GM12875 (cell line): ENCODE measurements at regions not wholly inside any gene's neighbourhood (a gene's known extent, or its start where the extent isn't known, plus 50 kb on each side); places are given as distances from the start of the nearest gene placed in this dataset.

Experiments
- H3K4me3 ChIP-seq: one replicate; pipeline ENCODE4 v1.5.1; 2011; ENCODE audit warnings: low read depth, low read length, control low read depth
- TF ChIP-seq, protein P1 (sequence below): IDR thresholded peaks from 2 replicates; pipeline ENCODE4 v1.5.1; 2011; ENCODE audit warnings: low read depth, mild to moderate bottlenecking, control low read depth, inconsistent platforms, low read length, moderate library complexity, borderline replicate concordance; ENCODE audit not compliant: insufficient read depth

DNA sequence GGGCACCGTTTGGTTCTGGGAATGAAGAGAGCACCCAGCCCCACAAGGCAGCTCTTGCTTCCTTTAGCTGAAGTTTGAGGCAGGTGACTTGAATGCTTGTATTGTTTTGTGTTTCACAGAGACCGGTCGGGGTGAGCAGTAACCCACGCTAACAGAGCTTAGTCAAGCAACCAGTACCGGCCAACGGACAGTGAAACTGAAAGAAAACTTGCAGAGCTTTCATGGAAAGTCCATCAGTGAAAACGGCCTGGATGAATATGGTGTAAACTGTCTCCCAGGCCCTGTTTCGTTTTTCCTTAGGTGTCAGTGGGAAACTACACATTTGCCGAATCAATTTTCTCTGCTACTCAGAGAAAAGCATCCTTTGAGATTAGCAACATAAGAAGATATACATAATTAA is 101.1 kb downstream of the LYZL1 start:
- TF ChIP-seq, protein P1, sequence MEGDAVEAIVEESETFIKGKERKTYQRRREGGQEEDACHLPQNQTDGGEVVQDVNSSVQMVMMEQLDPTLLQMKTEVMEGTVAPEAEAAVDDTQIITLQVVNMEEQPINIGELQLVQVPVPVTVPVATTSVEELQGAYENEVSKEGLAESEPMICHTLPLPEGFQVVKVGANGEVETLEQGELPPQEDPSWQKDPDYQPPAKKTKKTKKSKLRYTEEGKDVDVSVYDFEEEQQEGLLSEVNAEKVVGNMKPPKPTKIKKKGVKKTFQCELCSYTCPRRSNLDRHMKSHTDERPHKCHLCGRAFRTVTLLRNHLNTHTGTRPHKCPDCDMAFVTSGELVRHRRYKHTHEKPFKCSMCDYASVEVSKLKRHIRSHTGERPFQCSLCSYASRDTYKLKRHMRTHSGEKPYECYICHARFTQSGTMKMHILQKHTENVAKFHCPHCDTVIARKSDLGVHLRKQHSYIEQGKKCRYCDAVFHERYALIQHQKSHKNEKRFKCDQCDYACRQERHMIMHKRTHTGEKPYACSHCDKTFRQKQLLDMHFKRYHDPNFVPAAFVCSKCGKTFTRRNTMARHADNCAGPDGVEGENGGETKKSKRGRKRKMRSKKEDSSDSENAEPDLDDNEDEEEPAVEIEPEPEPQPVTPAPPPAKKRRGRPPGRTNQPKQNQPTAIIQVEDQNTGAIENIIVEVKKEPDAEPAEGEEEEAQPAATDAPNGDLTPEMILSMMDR, result no peak
- H3K4me3 ChIP-seq, result no peak overlapping the region

DNA sequence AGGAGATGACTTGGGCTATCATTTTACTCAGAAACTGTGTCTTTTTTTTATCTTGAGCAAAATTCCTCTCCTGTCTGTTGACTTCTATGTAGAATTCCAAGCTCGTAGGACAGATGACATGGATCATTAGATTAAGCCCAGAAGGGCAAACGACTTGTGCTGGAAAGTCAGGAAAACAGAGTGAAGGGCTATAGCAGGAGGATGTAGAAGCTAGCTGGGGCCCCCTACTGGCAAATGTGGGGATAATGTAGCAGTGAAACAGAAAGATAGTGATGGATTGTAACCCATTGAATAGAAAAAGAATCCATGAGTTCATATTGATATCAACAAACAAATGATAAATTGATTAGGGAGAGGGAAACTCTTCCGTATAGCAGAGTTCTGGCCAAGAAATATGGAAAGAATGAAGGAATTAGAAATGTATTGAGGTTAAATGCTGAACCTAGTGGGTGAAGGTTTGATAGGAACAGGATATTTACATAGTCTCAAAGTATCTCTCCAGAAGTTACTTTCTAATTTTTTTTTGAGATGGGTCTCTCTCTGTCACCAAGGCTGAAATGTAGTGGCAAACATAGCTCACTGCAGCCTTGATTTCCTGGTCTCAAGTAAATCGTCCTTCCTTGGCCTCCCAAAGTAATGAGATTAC is 103.6 kb downstream of the LYZL1 start:
- TF ChIP-seq, protein P1, result peak; percentile 73
- H3K4me3 ChIP-seq, result no peak overlapping the region

DNA sequence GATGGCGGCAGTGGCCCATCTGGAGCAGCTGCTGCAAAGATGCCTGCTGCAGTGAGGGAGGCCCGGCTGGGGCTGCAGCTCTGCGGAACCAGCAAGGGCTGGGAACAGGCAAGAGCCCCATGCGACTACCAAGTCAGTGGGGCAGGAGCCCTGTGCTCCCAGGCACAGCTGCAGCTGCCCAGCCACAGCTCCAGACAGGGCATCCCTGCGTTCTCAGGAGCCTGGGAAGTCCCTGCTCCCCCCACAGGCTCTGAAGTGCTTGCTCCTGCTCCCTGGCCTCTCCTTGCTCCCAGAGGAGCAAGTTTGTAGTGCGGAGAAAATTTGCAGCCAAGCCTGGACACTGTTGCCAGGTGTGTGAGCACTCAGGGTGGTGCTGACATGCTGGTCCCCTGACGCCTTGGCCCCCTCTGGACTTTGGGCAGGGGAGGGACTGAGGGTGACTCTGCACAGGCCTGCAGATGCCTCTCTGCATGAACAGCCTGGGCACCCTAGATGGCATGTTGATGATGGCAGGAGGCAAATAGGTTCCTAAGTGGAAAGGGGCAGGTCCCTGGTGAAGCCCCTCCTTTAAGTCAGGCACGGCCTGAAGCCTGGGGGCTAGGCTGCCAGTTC is 105.6 kb downstream of the LYZL1 start:
- TF ChIP-seq, protein P1, result no peak

DNA sequence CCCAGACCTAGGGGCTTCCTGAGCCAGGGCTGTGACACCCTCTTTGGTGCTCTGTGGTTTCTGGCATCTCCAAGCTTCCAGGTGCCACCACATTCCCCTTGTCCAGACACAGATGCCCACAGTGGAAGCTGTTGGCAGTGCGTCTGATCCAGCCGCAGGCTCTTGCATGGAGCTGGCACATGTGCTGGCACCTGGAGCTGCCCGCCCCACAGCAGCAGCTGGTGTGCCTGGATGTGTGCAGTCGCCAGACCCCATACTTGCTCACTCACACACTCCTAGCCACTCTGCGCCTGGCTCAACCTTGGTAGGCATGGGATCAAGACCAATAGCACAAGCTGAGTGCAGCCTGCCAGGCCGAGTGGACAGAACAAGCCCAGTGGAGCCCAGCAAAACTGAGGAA is 106.5 kb downstream of the LYZL1 start:
- H3K4me3 ChIP-seq, result no peak overlapping the region
- TF ChIP-seq, protein P1, result no peak

More for the DNA sequence above, 105.6 kb downstream of the LYZL1 start:
- H3K4me3 ChIP-seq, result no peak overlapping the region

DNA sequence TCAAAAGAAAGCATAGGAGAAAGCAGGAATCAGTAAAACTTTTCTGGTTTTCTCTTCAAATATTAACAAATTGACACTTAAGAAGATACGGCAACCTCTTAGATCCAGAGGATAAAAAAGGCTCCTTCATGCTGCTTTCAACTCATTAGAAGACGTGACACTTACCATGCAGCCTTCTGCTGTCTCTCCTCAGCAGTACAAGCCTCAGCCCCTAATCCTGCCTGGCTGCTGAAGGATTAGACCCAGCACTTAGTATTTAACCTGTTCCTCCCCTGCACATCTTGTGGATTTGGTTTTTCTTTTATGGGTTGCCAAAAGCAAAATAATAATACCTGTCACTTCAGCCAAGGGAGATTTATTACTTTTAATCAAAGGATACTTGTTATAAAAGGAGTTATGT is 108.4 kb downstream of the LYZL1 start:
- TF ChIP-seq, protein P1, result no peak
- H3K4me3 ChIP-seq, result no peak overlapping the region

DNA sequence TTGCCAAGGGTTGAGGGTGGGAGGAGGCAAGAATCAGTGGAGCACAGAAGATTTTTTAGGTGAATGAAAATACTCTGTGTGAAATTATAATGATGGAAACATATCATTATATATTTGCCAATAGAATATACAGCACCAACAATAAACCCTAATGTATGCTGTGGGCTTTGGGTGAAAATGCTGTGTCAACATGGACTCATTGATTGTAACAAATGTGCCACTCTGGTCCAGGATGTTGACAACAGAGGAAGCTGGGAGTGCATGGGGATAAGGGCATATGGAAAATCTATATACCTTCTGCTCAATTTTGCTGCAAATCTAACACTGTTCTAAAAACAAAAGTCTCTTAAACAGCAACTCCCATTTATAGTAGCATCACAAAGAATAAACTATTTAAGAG is 114.3 kb downstream of the LYZL1 start:
- TF ChIP-seq, protein P1, result no peak
- H3K4me3 ChIP-seq, result no peak overlapping the region

DNA sequence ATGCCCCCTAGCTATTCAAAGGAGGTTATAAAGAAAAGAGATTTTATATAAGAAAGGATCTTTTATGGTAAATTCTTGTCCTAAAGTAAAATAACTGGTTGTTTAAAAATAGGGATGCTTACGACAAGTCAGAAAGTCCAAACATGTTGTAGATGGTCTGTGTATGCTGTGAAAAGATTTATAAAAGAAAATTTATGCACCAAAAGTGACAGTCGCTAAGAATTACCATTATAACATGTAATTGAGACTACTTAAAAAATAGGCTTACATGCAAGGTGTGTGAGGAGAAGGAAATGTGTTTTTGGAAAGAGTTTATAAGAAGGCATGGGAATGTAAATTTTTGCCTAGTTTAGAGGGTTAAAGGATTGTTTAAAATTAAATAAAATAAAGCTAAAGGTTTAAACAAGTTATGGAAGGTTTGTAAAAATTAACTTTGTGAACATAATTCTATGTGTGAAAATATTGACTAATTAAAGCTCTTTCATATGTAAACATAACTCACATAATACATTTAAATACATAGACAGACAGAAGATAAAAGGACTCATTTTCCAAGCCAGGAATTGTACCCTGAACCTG is 118.5 kb downstream of the LYZL1 start:
- H3K4me3 ChIP-seq, result no peak overlapping the region

More for the DNA sequence above, 118.5 kb downstream of the LYZL1 start:
- TF ChIP-seq, protein P1, result no peak
